Fibroblast of villous mesenchyme (primary cell): ENCODE measurements at regions not wholly inside any gene's neighbourhood (a gene's known extent, or its start where the extent isn't known, plus 50 kb on each side); places are given as distances from the start of the nearest gene placed in this dataset.

Experiments
- DNase-seq: peaks from one replicate; pipeline ENCODE4 v3.0.0-alpha.2; 2010; ENCODE audit warnings: low read depth
- H3K4me3 ChIP-seq: 2 replicates; pipeline ENCODE4 v1.5.1; 2011; ENCODE audit warnings: low read depth, mild to moderate bottlenecking, low read length
- TF ChIP-seq, protein P1 (sequence below): IDR thresholded peaks from 2 replicates; pipeline ENCODE4 v1.5.1; 2012; ENCODE audit warnings: low read depth, mild to moderate bottlenecking, low read length; ENCODE audit not compliant: insufficient read depth

DNA sequence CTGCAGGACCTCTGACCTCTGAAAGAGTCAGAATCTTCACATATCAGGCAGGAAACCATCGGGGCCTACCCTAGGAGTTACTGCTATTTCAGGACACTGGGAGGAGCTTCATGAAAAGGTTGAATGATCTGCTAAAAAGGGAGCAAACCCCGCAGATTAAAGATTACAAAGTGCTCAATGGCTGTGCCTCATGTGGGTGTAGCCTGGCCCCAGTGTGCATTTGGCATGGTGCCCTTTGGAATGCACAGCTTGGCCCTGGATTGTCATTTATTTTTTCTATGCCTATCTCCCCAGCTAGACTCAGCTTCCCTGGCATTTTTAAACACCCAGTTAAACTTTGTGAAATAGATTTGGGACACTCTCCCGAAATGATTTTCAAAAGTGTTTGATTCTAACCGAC lies 368.5 kb upstream of the SPTLC3 start:
- TF ChIP-seq, protein P1, sequence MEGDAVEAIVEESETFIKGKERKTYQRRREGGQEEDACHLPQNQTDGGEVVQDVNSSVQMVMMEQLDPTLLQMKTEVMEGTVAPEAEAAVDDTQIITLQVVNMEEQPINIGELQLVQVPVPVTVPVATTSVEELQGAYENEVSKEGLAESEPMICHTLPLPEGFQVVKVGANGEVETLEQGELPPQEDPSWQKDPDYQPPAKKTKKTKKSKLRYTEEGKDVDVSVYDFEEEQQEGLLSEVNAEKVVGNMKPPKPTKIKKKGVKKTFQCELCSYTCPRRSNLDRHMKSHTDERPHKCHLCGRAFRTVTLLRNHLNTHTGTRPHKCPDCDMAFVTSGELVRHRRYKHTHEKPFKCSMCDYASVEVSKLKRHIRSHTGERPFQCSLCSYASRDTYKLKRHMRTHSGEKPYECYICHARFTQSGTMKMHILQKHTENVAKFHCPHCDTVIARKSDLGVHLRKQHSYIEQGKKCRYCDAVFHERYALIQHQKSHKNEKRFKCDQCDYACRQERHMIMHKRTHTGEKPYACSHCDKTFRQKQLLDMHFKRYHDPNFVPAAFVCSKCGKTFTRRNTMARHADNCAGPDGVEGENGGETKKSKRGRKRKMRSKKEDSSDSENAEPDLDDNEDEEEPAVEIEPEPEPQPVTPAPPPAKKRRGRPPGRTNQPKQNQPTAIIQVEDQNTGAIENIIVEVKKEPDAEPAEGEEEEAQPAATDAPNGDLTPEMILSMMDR: no peak
- no peak for DNase-seq
- no peak overlapping the region for H3K4me3 ChIP-seq

DNA sequence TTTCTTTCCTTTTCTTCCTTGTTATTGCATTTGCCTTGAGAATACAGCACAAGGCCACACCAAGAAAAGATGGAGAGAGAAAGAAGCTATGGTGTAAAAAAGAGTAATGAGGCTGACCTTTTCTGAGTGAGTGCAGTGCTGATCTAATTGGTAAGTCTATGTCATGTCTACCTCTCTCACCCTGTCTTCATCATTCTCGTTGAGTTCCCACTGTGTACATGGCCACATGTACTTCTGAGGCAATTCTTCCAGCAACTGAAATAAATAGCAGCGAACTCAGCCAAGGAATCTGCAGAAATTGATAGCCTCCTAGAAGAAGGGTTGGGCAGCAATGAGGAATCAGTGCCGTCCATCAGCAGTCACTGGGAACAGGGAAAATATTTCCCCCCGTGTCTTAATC lies 367.2 kb upstream of the SPTLC3 start:
- TF ChIP-seq, protein P1: no peak
- no peak for DNase-seq
- H3K4me3 ChIP-seq: no peak overlapping the region

DNA sequence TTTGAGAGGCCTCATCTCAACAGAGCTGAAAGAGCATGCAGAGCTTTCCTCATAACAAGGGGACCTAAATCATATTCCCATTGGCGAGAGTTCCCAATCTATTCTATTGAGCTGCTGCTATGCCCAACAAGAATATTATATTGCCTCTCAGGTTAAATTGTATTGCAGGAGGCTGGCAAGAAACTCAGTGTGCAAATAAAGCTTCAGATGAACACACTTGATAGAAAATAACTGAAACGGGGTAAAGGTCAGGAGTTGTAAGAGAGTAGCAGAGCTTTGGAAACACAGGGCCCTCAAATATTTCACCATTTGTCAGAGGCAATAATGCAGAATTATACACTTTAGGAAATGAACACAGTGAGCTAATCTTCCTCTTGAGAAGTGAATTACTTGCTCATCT lies 364.3 kb upstream of the SPTLC3 start:
- DNase-seq: no peak
- TF ChIP-seq, protein P1: no peak
- H3K4me3 ChIP-seq: no peak overlapping the region

DNA sequence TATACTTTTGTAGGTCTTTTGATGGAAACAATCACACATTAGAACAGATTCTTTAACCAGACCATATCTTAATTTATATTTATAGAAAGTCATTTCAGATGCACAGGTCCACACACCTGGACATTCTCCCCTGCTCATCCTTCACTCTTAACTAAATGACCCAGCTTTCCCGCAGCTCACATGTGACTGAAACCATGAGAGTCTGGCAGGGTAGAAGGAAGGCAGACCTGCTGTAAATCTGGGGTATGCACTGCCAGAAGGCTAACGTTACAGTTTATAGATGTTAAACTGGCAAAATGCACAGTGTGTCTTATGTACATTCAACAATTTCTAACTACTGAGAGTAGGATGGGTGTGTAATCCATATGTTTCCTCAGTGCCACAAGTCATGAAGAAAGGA lies 359.5 kb upstream of the SPTLC3 start:
- DNase-seq: no peak
- TF ChIP-seq, protein P1: no peak
- H3K4me3 ChIP-seq: no peak overlapping the region

DNA sequence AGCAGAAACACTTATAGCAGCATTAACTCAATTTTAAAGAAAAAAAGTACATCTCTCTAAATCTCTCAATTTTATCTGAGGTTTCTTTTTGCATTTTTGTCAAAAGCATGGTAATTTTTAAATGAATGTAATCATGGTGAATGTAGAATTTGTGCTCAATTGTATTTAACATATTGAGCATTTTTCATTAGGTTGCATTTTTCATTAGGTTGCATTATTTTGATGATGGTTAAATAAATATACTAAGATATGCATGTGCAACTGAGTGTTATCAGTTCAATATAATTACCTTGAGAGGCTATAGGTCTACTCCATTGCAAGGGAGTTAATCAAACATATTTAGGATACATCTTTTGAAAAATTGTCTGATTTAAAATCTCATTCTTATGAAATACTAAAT lies 355.1 kb upstream of the SPTLC3 start:
- no peak for DNase-seq
- TF ChIP-seq, protein P1: no peak
- H3K4me3 ChIP-seq: no peak overlapping the region

DNA sequence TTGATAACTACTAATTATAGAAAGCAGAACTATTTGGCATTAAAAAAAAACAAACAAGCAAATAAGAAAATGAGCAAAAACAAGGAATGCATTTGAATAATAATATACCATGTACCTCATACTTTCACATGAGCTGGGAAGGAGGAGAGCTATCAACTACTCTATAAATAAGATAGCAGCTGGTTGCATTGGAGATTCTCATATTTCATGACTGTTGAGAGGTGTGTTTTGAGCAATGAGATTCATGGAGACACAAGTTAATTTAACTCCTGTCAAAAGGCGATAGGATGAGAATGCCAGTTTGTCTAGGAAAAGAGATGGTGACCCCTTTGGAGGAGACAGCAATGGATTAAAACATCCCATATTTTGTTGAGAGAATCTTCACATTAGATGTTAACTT lies 348.8 kb upstream of the SPTLC3 start:
- TF ChIP-seq, protein P1: no peak
- H3K4me3 ChIP-seq: no peak overlapping the region
- no peak for DNase-seq

DNA sequence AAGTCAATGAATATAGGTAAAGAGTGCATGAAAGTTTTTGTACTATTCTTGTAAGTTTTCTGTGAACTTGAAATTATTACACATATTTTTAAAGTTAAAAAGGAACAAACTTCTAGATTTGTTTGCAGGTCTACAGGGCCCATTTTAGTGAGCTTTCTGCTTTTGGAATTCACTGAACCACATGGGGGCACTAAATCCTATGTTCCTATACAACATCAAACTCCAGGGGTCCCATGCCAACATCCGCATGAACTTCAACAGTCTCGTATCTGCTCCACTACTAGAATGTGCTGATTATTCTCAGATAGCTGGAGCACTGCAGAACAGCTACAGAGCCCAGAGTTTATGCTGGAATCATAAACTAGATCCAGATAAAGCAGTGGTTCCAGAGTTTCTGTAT lies 347.9 kb upstream of the SPTLC3 start:
- peak; percentile 0 for DNase-seq
- H3K4me3 ChIP-seq: no peak overlapping the region
- TF ChIP-seq, protein P1: peak; percentile 5
